NCI-H2196 (cell line): ENCODE measurements at regions not wholly inside any gene's neighbourhood (a gene's known extent, or its start where the extent isn't known, plus 50 kb on each side); places are given as distances from the start of the nearest gene placed in this dataset.

Source experiments
- DNase-seq: peaks from one replicate; lab custom pipeline; 2025; ENCODE audit not compliant: unreplicated experiment; lab: John Stamatoyannopoulos, UW

GRCh38 chr6:3643921-3644738, 107.4 kb downstream of the PXDC1 start:
- DNase-seq, result no peak

- DNase-seq, result no peak
Observed at GRCh38 chr6:3640868-3641267, 110.6 kb downstream of the PXDC1 start.

GRCh38 chr6:3638662-3639061, 112.9 kb downstream of the PXDC1 start:
- no peak for DNase-seq

- DNase-seq, result no peak
Observed at GRCh38 chr6:3636060-3636459, 115.5 kb downstream of the PXDC1 start.

- DNase-seq, result no peak
Observed at GRCh38 chr6:3635482-3635881, 116.0 kb downstream of the PXDC1 start.

- DNase-seq, result no peak
Observed at GRCh38 chr6:3634280-3634816, 117.2 kb downstream of the PXDC1 start.

GRCh38 chr6:3633711-3634110, 117.8 kb downstream of the PXDC1 start:
- DNase-seq, result no peak

GRCh38 chr6:3631877-3632276, 119.6 kb downstream of the PXDC1 start:
- DNase-seq, result no peak

GRCh38 chr6:3631186-3631585, 120.3 kb downstream of the PXDC1 start:
- no peak for DNase-seq

- DNase-seq, result no peak
Observed at GRCh38 chr6:3630258-3630835, 121.2 kb downstream of the PXDC1 start.

GRCh38 chr6:3627956-3628835, 123.3 kb downstream of the PXDC1 start:
- peak; percentile 71 for DNase-seq

- peak; percentile 47 for DNase-seq
Observed at GRCh38 chr6:3627501-3627900, 124.0 kb downstream of the PXDC1 start.

GRCh38 chr6:3625980-3626563, 125.4 kb downstream of the PXDC1 start:
- no peak for DNase-seq

GRCh38 chr6:3625149-3625979, 126.1 kb downstream of the PXDC1 start:
- no peak for DNase-seq

- no peak for DNase-seq
Observed at GRCh38 chr6:3624250-3625136, 127.0 kb downstream of the PXDC1 start.

- DNase-seq, result no peak
Observed at GRCh38 chr6:3623451-3624249, 127.9 kb downstream of the PXDC1 start.

GRCh38 chr6:3621411-3621810, 130.1 kb downstream of the PXDC1 start:
- DNase-seq, result no peak

GRCh38 chr6:3620937-3621336, 130.6 kb downstream of the PXDC1 start:
- no peak for DNase-seq
